Body of pancreas (tissue), 4 donors: ENCODE measurements at regions not wholly inside any gene's neighbourhood (a gene's known extent, or its start where the extent isn't known, plus 50 kb on each side); places are given as distances from the start of the nearest gene placed in this dataset.

ENCODE experiments used
- CTCF ChIP-seq, 7 experiments: fragments of 450-650 bp in 4 of 7; fragments of 200-600 bp in 3 of 7; sonication (generic) in 3 of 7; IDR thresholded peaks; one replicate each; pipeline ENCODE4 v1.5.1; 2016 to 2019; ENCODE audit warnings: antibody characterized with exemption in 7 of 7
- POLR2A ChIP-seq, 3 donors: fragments of 450-650 bp; IDR thresholded peaks; one replicate each; pipeline ENCODE4 v1.6.1; 2016; ENCODE audit warnings: antibody characterized with exemption in 3 of 3, mild to moderate bottlenecking in 2 of 3

- TF ChIP-seq CTCF (IDR thresholded peaks at IDR 0.05) (no peak), POLR2A (IDR thresholded peaks at IDR 0.05) (no peak)
Measured at GRCh38 chr6:104601131-104601651, 258.5 kb downstream of the HACE1 start.
